ENCODE measurements at regions not wholly inside any gene's neighbourhood (a gene's known extent, or its start where the extent isn't known, plus 50 kb on each side); places are given as distances from the start of the nearest gene placed in this dataset.

DNA sequence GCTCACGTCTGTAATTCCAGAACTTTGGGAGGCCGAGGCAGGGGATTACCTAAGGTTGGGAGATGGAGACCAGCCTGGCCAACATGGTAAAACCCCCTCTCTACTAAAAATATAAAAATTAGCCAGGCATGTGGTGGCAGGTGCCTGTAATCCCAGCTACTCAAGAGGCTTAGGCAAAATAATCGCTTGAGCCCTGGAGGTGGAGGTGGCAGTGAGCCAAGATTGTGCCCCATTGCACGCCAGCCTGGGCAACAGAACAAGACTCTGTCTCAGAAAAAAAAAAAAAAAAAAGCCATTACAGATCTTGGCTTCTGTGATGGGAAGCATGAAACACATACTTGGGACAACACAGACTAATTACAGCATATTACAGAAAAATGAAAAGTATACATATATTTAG is 1404.5 kb upstream of the SPRY2 start:
- Histone ChIP-seq H3K9me3 (ENCODE audit: low read length) (no peaks in the 10 kb centered on the region), H3K79me2 (replicated peaks; ENCODE audit: insufficient read depth, low read length) (no peaks in the 10 kb centered on the region), H3K4me3 (ENCODE audit: low read length) (no peak overlapping the region), H3K36me3 (ENCODE audit: insufficient read depth, low read length) (no peaks in the 10 kb centered on the region), H2AFZ (ENCODE audit: low read depth, low read length) (no peak overlapping the region), H3F3A (ENCODE audit: insufficient read depth, low read length, poor library complexity, severe bottlenecking) (no peaks in the 10 kb centered on the region), H3K27ac (ENCODE audit: low read length) (no peak overlapping the region), H3K4me2 (ENCODE audit: low read length) (no peak overlapping the region), H3K9me2 (ENCODE audit: insufficient read depth, low read length) (no peaks in the 10 kb centered on the region), H3K27me3 (ENCODE audit: insufficient read depth, low read depth, low read length) (no peaks in the 10 kb centered on the region), H3K9ac (ENCODE audit: low read length) (no peak overlapping the region), H4K20me1 (ENCODE audit: insufficient read depth) (no peaks in the 10 kb centered on the region)
- TF ChIP-seq POLR2AphosphoS5 (IDR thresholded peaks at IDR 0.05) (no peak), SMC3 (conservative IDR thresholded peaks at IDR 0.05; ENCODE audit: poor library complexity) (no peak), MXI1 (conservative IDR thresholded peaks at IDR 0.05; ENCODE audit: poor library complexity, severe bottlenecking) (no peak), EZH2 (IDR thresholded peaks at IDR 0.05; ENCODE audit: borderline replicate concordance, insufficient read depth, low read length, poor library complexity, severe bottlenecking) (no peak), TAF1 (IDR thresholded peaks at IDR 0.05; ENCODE audit: low read depth) (no peak), EP300 (conservative IDR thresholded peaks at IDR 0.05; ENCODE audit: poor library complexity, severe bottlenecking) (no peak), RAD21 (conservative IDR thresholded peaks at IDR 0.05) (no peak)
- TF ChIP-seq, protein P1, sequence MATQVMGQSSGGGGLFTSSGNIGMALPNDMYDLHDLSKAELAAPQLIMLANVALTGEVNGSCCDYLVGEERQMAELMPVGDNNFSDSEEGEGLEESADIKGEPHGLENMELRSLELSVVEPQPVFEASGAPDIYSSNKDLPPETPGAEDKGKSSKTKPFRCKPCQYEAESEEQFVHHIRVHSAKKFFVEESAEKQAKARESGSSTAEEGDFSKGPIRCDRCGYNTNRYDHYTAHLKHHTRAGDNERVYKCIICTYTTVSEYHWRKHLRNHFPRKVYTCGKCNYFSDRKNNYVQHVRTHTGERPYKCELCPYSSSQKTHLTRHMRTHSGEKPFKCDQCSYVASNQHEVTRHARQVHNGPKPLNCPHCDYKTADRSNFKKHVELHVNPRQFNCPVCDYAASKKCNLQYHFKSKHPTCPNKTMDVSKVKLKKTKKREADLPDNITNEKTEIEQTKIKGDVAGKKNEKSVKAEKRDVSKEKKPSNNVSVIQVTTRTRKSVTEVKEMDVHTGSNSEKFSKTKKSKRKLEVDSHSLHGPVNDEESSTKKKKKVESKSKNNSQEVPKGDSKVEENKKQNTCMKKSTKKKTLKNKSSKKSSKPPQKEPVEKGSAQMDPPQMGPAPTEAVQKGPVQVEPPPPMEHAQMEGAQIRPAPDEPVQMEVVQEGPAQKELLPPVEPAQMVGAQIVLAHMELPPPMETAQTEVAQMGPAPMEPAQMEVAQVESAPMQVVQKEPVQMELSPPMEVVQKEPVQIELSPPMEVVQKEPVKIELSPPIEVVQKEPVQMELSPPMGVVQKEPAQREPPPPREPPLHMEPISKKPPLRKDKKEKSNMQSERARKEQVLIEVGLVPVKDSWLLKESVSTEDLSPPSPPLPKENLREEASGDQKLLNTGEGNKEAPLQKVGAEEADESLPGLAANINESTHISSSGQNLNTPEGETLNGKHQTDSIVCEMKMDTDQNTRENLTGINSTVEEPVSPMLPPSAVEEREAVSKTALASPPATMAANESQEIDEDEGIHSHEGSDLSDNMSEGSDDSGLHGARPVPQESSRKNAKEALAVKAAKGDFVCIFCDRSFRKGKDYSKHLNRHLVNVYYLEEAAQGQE (IDR thresholded peaks at IDR 0.05; ENCODE audit: borderline replicate concordance): no peak
- TF ChIP-seq, protein P2, sequence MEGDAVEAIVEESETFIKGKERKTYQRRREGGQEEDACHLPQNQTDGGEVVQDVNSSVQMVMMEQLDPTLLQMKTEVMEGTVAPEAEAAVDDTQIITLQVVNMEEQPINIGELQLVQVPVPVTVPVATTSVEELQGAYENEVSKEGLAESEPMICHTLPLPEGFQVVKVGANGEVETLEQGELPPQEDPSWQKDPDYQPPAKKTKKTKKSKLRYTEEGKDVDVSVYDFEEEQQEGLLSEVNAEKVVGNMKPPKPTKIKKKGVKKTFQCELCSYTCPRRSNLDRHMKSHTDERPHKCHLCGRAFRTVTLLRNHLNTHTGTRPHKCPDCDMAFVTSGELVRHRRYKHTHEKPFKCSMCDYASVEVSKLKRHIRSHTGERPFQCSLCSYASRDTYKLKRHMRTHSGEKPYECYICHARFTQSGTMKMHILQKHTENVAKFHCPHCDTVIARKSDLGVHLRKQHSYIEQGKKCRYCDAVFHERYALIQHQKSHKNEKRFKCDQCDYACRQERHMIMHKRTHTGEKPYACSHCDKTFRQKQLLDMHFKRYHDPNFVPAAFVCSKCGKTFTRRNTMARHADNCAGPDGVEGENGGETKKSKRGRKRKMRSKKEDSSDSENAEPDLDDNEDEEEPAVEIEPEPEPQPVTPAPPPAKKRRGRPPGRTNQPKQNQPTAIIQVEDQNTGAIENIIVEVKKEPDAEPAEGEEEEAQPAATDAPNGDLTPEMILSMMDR (IDR thresholded peaks at IDR 0.05; ENCODE audit: poor library complexity, severe bottlenecking): no peak

DNA sequence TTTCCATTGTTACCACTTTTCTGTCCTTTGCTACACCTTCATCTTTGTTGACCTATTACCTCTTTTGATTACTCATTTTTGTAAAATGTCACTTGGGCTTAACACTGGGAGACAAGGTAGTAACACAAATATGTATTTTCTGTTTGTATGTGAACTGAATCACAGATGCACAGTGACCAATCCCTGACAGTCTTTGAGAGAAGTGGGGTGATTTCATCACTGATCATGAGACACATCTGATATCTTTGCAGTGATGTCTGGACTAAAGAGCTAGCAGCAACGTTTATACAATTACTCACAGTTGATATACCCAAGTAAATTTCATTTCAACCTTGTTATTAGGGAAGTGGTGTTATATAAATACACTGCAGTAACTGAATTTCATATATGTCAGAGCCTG is 1397.4 kb upstream of the SPRY2 start:
- TF ChIP-seq POLR2AphosphoS5 (IDR thresholded peaks at IDR 0.05): no peak
- no peak for TF ChIP-seq RAD21 (conservative IDR thresholded peaks at IDR 0.05)
- TF ChIP-seq, protein P2 (IDR thresholded peaks at IDR 0.05; ENCODE audit: poor library complexity, severe bottlenecking): no peak
- TF ChIP-seq EZH2 (IDR thresholded peaks at IDR 0.05; ENCODE audit: borderline replicate concordance, insufficient read depth, low read length, poor library complexity, severe bottlenecking): no peak
- TF ChIP-seq SMC3 (conservative IDR thresholded peaks at IDR 0.05; ENCODE audit: poor library complexity): no peak
- TF ChIP-seq, protein P1 (IDR thresholded peaks at IDR 0.05; ENCODE audit: borderline replicate concordance): no peak
- TF ChIP-seq TAF1 (IDR thresholded peaks at IDR 0.05; ENCODE audit: low read depth): no peak
- TF ChIP-seq MXI1 (conservative IDR thresholded peaks at IDR 0.05; ENCODE audit: poor library complexity, severe bottlenecking): no peak
- no peak for TF ChIP-seq EP300 (conservative IDR thresholded peaks at IDR 0.05; ENCODE audit: poor library complexity, severe bottlenecking)
- H4K20me1 ChIP-seq (ENCODE audit: insufficient read depth): no peaks in the 10 kb centered on the region
- H3K9me2 ChIP-seq (ENCODE audit: insufficient read depth, low read length): no peaks in the 10 kb centered on the region
- no peak overlapping the region for H3K9ac ChIP-seq (ENCODE audit: low read length)
- no peaks in the 10 kb centered on the region for H3K36me3 ChIP-seq (ENCODE audit: insufficient read depth, low read length)
- no peaks in the 10 kb centered on the region for H3K27me3 ChIP-seq (ENCODE audit: insufficient read depth, low read depth, low read length)
- no peak overlapping the region for H3K4me3 ChIP-seq (ENCODE audit: low read length)
- no peak overlapping the region for H3K27ac ChIP-seq (ENCODE audit: low read length)
- H3F3A ChIP-seq (ENCODE audit: insufficient read depth, low read length, poor library complexity, severe bottlenecking): no peaks in the 10 kb centered on the region
- H3K79me2 ChIP-seq (replicated peaks; ENCODE audit: insufficient read depth, low read length): no peaks in the 10 kb centered on the region
- H2AFZ ChIP-seq (ENCODE audit: low read depth, low read length): no peak overlapping the region
- H3K9me3 ChIP-seq (ENCODE audit: low read length): no peaks in the 10 kb centered on the region
- H3K4me2 ChIP-seq (ENCODE audit: low read length): no peak overlapping the region
